VCaP (cell line): ENCODE measurements at regions not wholly inside any gene's neighbourhood (a gene's known extent, or its start where the extent isn't known, plus 50 kb on each side); places are given as distances from the start of the nearest gene placed in this dataset.

Source experiments
- H3K27ac ChIP-seq: fragments of 450-650 bp; 2 replicates; pipeline ENCODE4 v1.5.1; 2017
- TF ChIP-seq, protein P1 (sequence below): fragments of 450-650 bp; conservative IDR thresholded peaks from 2 replicates; pipeline ENCODE4 v1.5.1; 2017; ENCODE audit warnings: mild to moderate bottlenecking, moderate library complexity

DNA sequence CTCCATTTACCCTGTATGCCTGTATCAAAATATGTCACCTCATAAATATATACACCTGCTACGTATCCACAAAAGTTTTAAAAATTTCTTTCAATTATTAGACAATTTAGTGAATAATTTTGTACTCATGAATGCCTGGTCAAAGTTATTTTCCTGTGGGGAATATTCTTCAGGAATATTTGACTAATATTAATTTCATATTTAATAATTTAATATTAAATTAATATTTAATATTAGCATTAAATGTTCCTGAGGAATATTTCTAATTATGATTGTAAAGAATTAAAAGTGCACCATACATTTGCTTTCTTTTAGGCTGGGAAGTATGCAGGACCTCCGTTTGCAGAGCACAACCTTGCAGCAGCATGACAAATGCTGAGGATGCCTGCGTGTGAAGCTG lies 422.7 kb downstream of the C3orf38 start:
- TF ChIP-seq, protein P1, sequence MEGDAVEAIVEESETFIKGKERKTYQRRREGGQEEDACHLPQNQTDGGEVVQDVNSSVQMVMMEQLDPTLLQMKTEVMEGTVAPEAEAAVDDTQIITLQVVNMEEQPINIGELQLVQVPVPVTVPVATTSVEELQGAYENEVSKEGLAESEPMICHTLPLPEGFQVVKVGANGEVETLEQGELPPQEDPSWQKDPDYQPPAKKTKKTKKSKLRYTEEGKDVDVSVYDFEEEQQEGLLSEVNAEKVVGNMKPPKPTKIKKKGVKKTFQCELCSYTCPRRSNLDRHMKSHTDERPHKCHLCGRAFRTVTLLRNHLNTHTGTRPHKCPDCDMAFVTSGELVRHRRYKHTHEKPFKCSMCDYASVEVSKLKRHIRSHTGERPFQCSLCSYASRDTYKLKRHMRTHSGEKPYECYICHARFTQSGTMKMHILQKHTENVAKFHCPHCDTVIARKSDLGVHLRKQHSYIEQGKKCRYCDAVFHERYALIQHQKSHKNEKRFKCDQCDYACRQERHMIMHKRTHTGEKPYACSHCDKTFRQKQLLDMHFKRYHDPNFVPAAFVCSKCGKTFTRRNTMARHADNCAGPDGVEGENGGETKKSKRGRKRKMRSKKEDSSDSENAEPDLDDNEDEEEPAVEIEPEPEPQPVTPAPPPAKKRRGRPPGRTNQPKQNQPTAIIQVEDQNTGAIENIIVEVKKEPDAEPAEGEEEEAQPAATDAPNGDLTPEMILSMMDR: no peak
- no peak overlapping the region for H3K27ac ChIP-seq

DNA sequence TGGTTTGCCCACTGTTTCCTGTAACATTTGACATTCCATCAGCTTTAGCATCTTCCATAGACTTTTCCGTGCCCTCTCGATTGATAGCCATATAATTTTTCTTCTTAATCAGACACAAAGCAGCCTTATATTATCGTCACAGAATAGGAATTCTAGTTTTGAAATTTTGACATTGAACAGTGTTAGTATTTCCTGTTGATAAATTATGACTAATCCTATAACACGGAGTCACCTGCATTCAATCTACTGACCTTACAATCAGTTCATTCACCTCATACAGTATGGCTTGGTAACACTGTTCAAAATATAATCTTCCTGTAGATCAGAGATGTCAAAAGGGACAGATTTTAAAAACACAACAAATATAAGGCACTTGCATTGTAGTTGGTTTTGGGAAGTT lies 423.7 kb downstream of the C3orf38 start:
- H3K27ac ChIP-seq: no peak overlapping the region
- TF ChIP-seq, protein P1: no peak

DNA sequence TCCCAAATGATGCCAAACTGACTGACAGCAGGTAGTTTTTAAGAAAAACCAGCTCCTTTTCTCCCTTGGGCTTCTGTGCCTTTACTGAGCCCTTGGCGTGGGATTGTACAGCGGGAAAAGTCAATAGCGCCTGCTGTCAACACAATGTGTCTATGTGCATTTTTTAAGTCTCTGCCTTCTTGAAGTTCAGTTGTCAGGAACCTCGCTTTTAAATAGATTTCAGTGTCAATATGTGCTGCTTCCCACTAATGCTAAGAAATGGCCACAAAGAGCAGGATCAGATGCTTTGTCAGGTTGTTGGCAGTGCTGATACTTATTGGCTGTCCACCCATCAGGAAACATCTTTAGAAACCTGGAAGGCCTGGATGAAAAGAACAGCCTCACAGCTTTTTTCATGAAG lies 424.4 kb downstream of the C3orf38 start:
- TF ChIP-seq, protein P1: no peak
- no peak overlapping the region for H3K27ac ChIP-seq

DNA sequence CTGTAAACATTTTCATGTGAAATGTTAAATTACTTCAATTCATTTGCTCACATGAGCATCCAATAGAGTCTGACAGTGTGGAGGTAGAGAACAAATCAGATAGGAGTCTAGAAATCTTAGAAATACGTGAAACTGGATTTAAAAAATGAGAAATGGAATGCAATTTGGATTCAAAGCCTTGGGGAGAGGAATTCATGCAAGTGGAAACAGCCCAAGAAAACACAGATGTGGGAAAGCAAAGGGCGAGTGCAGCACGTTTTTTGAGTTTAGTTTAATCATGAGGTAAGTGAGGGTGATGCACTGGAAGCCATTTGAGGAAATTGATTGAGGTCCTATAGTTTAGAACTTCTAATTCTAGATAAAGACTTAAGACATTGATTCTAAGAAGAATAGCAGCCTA lies 434.7 kb downstream of the C3orf38 start:
- TF ChIP-seq, protein P1: no peak
- H3K27ac ChIP-seq: no peak overlapping the region

DNA sequence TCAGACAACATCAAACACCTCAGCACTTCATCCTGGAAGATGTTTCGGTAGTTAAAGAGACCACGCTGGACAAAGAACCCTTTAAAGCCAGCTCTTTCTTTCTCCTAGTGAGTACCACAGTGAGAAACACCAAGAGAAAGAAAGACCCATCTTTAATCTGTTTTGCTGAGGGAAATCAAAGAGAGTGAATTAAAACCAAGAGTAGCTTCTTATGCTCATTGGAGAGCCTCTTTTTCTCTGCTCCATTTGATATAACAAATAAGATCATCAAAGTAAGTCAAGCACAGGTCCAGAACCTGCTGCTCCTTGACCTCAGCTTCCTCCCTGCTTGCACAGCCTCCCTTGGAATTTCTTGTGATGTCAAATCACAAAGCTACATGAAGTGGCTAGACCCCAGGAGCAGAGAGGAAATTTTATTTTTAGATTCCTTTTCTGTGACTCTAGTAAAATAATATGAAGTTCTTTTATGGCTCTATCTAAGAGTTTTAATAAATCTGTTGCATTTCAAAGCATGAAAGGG lies 436.4 kb downstream of the C3orf38 start:
- TF ChIP-seq, protein P1: no peak
- no peak overlapping the region for H3K27ac ChIP-seq

DNA sequence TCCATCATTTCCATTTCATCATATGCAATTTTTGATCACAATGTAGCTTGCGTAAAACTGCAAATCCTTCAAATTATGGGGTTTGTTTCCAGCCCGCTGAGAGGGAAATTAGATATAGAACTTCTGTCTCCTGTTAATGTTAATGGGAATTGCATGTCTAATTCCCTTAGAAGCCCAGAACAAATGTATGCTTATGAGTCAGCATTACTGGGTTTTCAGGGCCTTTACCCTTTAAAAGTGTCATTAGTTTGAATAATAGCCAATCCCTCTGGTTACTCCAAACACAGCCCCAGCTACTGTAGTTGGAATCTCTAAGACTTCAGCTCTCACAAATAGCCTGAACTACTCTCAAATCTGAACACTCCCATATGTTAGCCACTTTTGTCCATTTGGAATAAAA lies 439.4 kb downstream of the C3orf38 start:
- H3K27ac ChIP-seq: no peak overlapping the region
- TF ChIP-seq, protein P1: no peak

DNA sequence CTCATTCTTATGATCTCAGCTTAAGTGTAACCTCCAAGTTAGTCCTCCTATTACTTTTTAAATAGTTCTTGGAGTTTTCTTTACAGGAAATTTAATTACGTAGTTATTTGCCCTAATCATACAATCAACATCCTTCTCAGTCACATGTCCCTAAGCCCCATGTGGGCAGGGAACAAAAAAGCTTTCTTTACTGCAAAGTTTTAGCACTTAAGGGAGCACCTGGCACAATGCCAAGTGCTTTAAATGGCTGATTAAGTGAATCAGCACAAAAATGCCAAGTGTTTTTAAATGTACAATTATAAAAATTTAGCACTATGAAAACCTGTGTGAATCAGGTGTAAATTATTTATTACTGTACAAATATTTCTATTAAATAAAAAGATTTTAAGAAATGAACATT lies 445.3 kb downstream of the C3orf38 start:
- TF ChIP-seq, protein P1: no peak
- no peak overlapping the region for H3K27ac ChIP-seq

DNA sequence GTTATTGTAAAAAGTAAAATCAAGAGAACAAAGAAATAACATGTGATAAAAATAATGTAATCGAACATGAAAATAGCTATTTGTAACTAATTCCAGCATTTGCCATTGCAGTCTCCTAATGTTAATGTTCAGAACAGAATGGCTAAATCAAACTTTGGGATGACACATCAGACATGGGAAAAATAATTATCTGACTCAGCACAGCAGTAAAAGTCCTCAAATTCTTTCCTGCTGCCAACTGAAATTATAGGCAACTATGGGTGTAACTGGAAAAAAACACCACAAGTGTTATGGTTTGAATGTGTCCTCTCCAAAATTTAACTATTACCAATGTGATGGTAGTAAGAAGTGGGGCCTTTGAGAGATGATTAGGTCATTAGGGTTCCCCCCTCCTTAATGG lies 446.7 kb downstream of the C3orf38 start:
- TF ChIP-seq, protein P1: no peak
- H3K27ac ChIP-seq: no peak overlapping the region
